SK-N-SH treated with all-trans-retinoic acid at 6 μM for 48 hours (cell line): ENCODE measurements at regions not wholly inside any gene's neighbourhood (a gene's known extent, or its start where the extent isn't known, plus 50 kb on each side); places are given as distances from the start of the nearest gene placed in this dataset.

ENCODE experiments used
- PPARA ChIP-seq: fragments of 250-450 bp; sonication (Bioruptor Pico); IDR thresholded peaks from 2 replicates; pipeline ENCODE4 v1.5.0; 2020; ENCODE audit warnings: mild to moderate bottlenecking, borderline replicate concordance
- RARB ChIP-seq: fragments of 250-450 bp; sonication (Bioruptor Pico); IDR thresholded peaks from 2 replicates; pipeline ENCODE4 v1.8.0; 2021; ENCODE audit warnings: mild to moderate bottlenecking, moderate library complexity
- TCF4 ChIP-seq: fragments of 250-450 bp; sonication (Bioruptor Pico); IDR thresholded peaks from 2 replicates; pipeline ENCODE4 v1.8.0; 2021; ENCODE audit warnings: mild to moderate bottlenecking, moderate library complexity, borderline replicate concordance
- ZFP3 ChIP-seq: fragments of 250-450 bp; sonication (Bioruptor Pico); IDR thresholded peaks from 2 replicates; pipeline ENCODE4 v1.5.0; 2020; ENCODE audit warnings: mild to moderate bottlenecking, moderate library complexity
- ZFP30 ChIP-seq: fragments of 450-650 bp; formaldehyde crosslinking; IDR thresholded peaks from 2 replicates; pipeline ENCODE4 v1.5.0; 2022; ENCODE audit warnings: mild to moderate bottlenecking, moderate library complexity
- ZNF8 ChIP-seq: fragments of 450-650 bp; formaldehyde crosslinking; IDR thresholded peaks from 2 replicates; pipeline ENCODE4 v1.5.0; 2020; ENCODE audit warnings: mild to moderate bottlenecking, moderate library complexity
- TF ChIP-seq, protein P1 (sequence below): fragments of 250-450 bp; sonication (Bioruptor Pico); IDR thresholded peaks from 2 replicates; pipeline ENCODE4 v1.8.0; 2020; ENCODE audit warnings: mild to moderate bottlenecking, moderate library complexity, borderline replicate concordance
- TF ChIP-seq, protein P2 (sequence below): fragments of 250-450 bp; sonication (Bioruptor Pico); IDR thresholded peaks from 2 replicates; pipeline ENCODE4 v1.5.1; 2020; ENCODE audit warnings: low read depth, mild to moderate bottlenecking, moderate library complexity

DNA sequence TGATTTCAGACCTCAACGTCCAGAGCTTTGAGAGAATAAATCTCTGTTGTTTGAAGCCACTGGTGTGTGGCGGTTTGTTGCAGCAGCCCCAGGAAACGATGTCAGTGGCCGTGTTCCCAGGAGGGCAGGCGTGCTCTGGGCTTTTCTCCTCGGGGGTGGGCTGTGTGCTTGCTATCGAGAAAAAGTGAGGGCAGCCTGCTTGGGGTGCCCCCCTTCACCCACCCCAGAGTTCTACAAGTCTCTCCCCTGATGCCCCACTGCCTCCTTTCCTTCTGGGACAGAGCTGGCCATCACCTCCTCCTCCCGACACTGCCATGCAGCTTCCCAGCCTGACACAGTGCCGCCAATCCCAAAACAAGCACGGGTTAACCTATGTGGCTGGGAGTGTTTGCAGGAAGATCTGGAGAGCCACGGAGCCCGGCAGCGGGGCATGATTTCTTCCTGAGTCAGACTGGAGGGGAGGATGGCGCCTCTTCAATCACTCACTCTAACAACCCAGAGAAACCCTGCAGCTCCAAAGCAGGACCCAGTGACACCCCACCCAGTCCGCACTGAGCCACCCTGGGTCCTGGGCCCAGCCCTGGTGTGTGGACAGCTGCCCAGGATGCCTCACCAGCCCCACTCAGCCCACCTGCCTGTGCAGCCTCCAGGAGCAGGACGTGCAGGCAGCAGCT lies 213.7 kb upstream of the RAB6C start:
- TF ChIP-seq TCF4 (CRISPR knock-in tag) (no peak), ZFP30 (CRISPR knock-in tag) (no peak), RARB (CRISPR knock-in tag) (no peak), PPARA (CRISPR knock-in tag) (no peak), ZFP3 (no peak), ZNF8 (CRISPR knock-in tag) (no peak)
- TF ChIP-seq, protein P1, sequence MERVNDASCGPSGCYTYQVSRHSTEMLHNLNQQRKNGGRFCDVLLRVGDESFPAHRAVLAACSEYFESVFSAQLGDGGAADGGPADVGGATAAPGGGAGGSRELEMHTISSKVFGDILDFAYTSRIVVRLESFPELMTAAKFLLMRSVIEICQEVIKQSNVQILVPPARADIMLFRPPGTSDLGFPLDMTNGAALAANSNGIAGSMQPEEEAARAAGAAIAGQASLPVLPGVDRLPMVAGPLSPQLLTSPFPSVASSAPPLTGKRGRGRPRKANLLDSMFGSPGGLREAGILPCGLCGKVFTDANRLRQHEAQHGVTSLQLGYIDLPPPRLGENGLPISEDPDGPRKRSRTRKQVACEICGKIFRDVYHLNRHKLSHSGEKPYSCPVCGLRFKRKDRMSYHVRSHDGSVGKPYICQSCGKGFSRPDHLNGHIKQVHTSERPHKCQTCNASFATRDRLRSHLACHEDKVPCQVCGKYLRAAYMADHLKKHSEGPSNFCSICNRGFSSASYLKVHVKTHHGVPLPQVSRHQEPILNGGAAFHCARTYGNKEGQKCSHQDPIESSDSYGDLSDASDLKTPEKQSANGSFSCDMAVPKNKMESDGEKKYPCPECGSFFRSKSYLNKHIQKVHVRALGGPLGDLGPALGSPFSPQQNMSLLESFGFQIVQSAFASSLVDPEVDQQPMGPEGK (CRISPR knock-in tag): no peak
- TF ChIP-seq, protein P2, sequence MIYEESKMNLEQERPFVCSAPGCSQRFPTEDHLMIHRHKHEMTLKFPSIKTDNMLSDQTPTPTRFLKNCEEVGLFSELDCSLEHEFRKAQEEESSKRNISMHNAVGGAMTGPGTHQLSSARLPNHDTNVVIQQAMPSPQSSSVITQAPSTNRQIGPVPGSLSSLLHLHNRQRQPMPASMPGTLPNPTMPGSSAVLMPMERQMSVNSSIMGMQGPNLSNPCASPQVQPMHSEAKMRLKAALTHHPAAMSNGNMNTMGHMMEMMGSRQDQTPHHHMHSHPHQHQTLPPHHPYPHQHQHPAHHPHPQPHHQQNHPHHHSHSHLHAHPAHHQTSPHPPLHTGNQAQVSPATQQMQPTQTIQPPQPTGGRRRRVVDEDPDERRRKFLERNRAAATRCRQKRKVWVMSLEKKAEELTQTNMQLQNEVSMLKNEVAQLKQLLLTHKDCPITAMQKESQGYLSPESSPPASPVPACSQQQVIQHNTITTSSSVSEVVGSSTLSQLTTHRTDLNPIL: no peak
